NB4 (cell line): ENCODE measurements at regions not wholly inside any gene's neighbourhood (a gene's known extent, or its start where the extent isn't known, plus 50 kb on each side); places are given as distances from the start of the nearest gene placed in this dataset.

ENCODE experiments used
- MYC ChIP-seq: IDR thresholded peaks from 2 replicates; pipeline ENCODE4 v1.6.1; 2011; ENCODE audit warnings: low read depth, low read length
- POLR2A ChIP-seq: IDR thresholded peaks from 2 replicates; pipeline ENCODE4 v1.6.1; 2011; ENCODE audit warnings: mild to moderate bottlenecking; ENCODE audit not compliant: insufficient read length; ENCODE audit errors: extremely low read depth
- TF ChIP-seq, protein P1 (sequence below): IDR thresholded peaks from one replicate; pipeline ENCODE4 v1.5.1; 2012; ENCODE audit warnings: low read depth, low read length

GRCh38 chr4:64146030-64146429 is 263.2 kb downstream of the TECRL start:
- TF ChIP-seq POLR2A (no peak), MYC (no peak)
- TF ChIP-seq, protein P1, sequence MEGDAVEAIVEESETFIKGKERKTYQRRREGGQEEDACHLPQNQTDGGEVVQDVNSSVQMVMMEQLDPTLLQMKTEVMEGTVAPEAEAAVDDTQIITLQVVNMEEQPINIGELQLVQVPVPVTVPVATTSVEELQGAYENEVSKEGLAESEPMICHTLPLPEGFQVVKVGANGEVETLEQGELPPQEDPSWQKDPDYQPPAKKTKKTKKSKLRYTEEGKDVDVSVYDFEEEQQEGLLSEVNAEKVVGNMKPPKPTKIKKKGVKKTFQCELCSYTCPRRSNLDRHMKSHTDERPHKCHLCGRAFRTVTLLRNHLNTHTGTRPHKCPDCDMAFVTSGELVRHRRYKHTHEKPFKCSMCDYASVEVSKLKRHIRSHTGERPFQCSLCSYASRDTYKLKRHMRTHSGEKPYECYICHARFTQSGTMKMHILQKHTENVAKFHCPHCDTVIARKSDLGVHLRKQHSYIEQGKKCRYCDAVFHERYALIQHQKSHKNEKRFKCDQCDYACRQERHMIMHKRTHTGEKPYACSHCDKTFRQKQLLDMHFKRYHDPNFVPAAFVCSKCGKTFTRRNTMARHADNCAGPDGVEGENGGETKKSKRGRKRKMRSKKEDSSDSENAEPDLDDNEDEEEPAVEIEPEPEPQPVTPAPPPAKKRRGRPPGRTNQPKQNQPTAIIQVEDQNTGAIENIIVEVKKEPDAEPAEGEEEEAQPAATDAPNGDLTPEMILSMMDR, result no peak
